ENCODE measurements at regions not wholly inside any gene's neighbourhood (a gene's known extent, or its start where the extent isn't known, plus 50 kb on each side); places are given as distances from the start of the nearest gene placed in this dataset.

- no peak overlapping the region for H3K4me3 Mint-ChIP-seq
- no peak for ATAC-seq
- Histone ChIP-seq H3K4me3 (no peak overlapping the region), H2AFZ (no peak overlapping the region), H3K27ac (ENCODE audit: low read depth) (no peak overlapping the region), H4K20me1 (replicated peaks; ENCODE audit: insufficient read depth) (no peaks in the 10 kb centered on the region), H3K9me2 (ENCODE audit: insufficient read depth) (no peaks in the 10 kb centered on the region), H3F3A (replicated peaks; ENCODE audit: low read depth) (no peaks in the 10 kb centered on the region), H3K79me2 (replicated peaks; ENCODE audit: insufficient read depth) (no peaks in the 10 kb centered on the region), H3K36me3 (ENCODE audit: insufficient read depth) (no peaks in the 10 kb centered on the region), H3K4me2 (no peak overlapping the region), H3K4me1 (ENCODE audit: insufficient read depth) (no peaks in the 10 kb centered on the region), H3K27me3 (ENCODE audit: insufficient read depth) (peaks cover 32% of the 10 kb centered on the region)
- H3K4me1 Mint-ChIP-seq: peaks cover 6% of the 10 kb centered on the region; the same call in 2 of the 3 replicates
- H3K9me3 Mint-ChIP-seq: peaks cover 5% of the 10 kb centered on the region; the same call in 1 of the 3 replicates
- TF ChIP-seq POLR2AphosphoS5 (IDR thresholded peaks at IDR 0.05; ENCODE audit: low read depth) (no peak), NANOG (IDR thresholded peaks at IDR 0.05; ENCODE audit: borderline replicate concordance) (no peak), EZH2 (IDR thresholded peaks at IDR 0.05; ENCODE audit: low read depth, unreplicated experiment) (no peak), STAT1 (IDR thresholded peaks at IDR 0.05; ENCODE audit: unreplicated experiment) (no peak), ZNF331 (CRISPR knock-in tag; IDR thresholded peaks at IDR 0.05; ENCODE audit: low read depth) (no peak), CTCF (conservative IDR thresholded peaks at IDR 0.05; ENCODE audit: low read depth in 2 of 2) (no peak), REST (IDR thresholded peaks at IDR 0.05; ENCODE audit: unreplicated experiment) (no peak), JUNB (IDR thresholded peaks at IDR 0.05; ENCODE audit: unreplicated experiment) (no peak), ZNF114 (CRISPR knock-in tag; IDR thresholded peaks at IDR 0.05) (no peak)
- peaks cover 9% of the 10 kb centered on the region for H3K27me3 Mint-ChIP-seq (ENCODE audit: insufficient read depth, low read depth, poor library complexity)
- H3K27ac Mint-ChIP-seq: no peak overlapping the region
- no peaks in the 10 kb centered on the region for H3K36me3 Mint-ChIP-seq (ENCODE audit: low read depth)
- DNase-seq (ENCODE audit: low spot score): no peak
Measured at GRCh38 chrX:107502316-107502715, 52.9 kb downstream of the FRMPD3 start.

- Histone ChIP-seq H3K4me3 (no peak overlapping the region), H3K36me3 (ENCODE audit: insufficient read depth) (no peaks in the 10 kb centered on the region), H3K27me3 (ENCODE audit: insufficient read depth) (peaks cover 49% of the 10 kb centered on the region), H4K20me1 (replicated peaks; ENCODE audit: insufficient read depth) (no peaks in the 10 kb centered on the region), H3F3A (replicated peaks; ENCODE audit: low read depth) (no peaks in the 10 kb centered on the region), H3K79me2 (replicated peaks; ENCODE audit: insufficient read depth) (no peaks in the 10 kb centered on the region), H2AFZ (no peak overlapping the region), H3K4me2 (no peak overlapping the region), H3K27ac (ENCODE audit: low read depth) (no peak overlapping the region), H3K4me1 (ENCODE audit: insufficient read depth) (no peaks in the 10 kb centered on the region), H3K9me2 (ENCODE audit: insufficient read depth) (no peaks in the 10 kb centered on the region)
- peaks cover 5% of the 10 kb centered on the region; the same call in 2 of the 3 replicates for H3K9me3 Mint-ChIP-seq
- H3K36me3 Mint-ChIP-seq (ENCODE audit: low read depth): no peaks in the 10 kb centered on the region
- DNase-seq (ENCODE audit: low spot score) (no peak), ATAC-seq (no peak)
- no peak overlapping the region for H3K27ac Mint-ChIP-seq
- H3K4me1 Mint-ChIP-seq: peaks cover 8% of the 10 kb centered on the region; the same call in 2 of the 3 replicates
- TF ChIP-seq CTCF (conservative IDR thresholded peaks at IDR 0.05; ENCODE audit: low read depth in 2 of 2): no peak
- no peak for TF ChIP-seq ZNF331 (CRISPR knock-in tag; IDR thresholded peaks at IDR 0.05; ENCODE audit: low read depth)
- TF ChIP-seq CREB1 (CRISPR knock-in tag; IDR thresholded peaks at IDR 0.05; ENCODE audit: low read depth): no peak
- no peak for TF ChIP-seq EZH2phosphoT487 (IDR thresholded peaks at IDR 0.05; ENCODE audit: unreplicated experiment)
- H3K27me3 Mint-ChIP-seq (ENCODE audit: insufficient read depth, low read depth, poor library complexity): peaks cover 12% of the 10 kb centered on the region
- no peak overlapping the region for H3K4me3 Mint-ChIP-seq
Measured at GRCh38 chrX:107504006-107504405, 54.6 kb downstream of the FRMPD3 start.
